GM23338 (cell line): ENCODE measurements at regions not wholly inside any gene's neighbourhood (a gene's known extent, or its start where the extent isn't known, plus 50 kb on each side); places are given as distances from the start of the nearest gene placed in this dataset.

Experiments
- ATAC-seq: fragments of 200-7000 bp; cut with Tn5 transposase; 3 replicates; pipeline ENCODE4 v1.9.1; 2020
- DNase-seq: peaks from one replicate; pipeline ENCODE4 v3.0.0-alpha.2; 2015; ENCODE audit warnings: low spot score
- H2AFZ ChIP-seq: fragments of 200-600 bp; sonication (generic); 2 replicates; pipeline ENCODE4 v1.8.0; 2016; ENCODE audit warnings: antibody characterized with exemption, mild to moderate bottlenecking, moderate library complexity
- H3F3A ChIP-seq: fragments of 200-600 bp; sonication (generic); replicated peaks from 2 replicates; pipeline ENCODE4 v1.8.0; 2017; ENCODE audit warnings: antibody characterized with exemption, mixed run types, low read depth
- H3K27ac ChIP-seq: fragments of 200-600 bp; sonication (generic); 2 replicates; pipeline ENCODE4 v1.6.1; 2016; ENCODE audit warnings: low read depth
- H3K27me3 ChIP-seq: fragments of 200-600 bp; sonication (generic); 2 replicates; pipeline ENCODE4 v1.8.0; 2016; ENCODE audit warnings: mild to moderate bottlenecking, mixed run types, moderate library complexity; ENCODE audit not compliant: insufficient read depth
- H3K36me3 ChIP-seq: fragments of 200-600 bp; sonication (generic); 2 replicates; pipeline ENCODE4 v1.8.0; 2016; ENCODE audit warnings: mild to moderate bottlenecking; ENCODE audit not compliant: insufficient read depth
- H3K4me1 ChIP-seq: fragments of 200-600 bp; sonication (generic); 2 replicates; pipeline ENCODE4 v1.8.0; 2016; ENCODE audit warnings: mild to moderate bottlenecking, moderate library complexity; ENCODE audit not compliant: insufficient read depth
- H3K4me2 ChIP-seq: fragments of 200-600 bp; sonication (generic); 2 replicates; pipeline ENCODE4 v1.7.1; 2017; ENCODE audit warnings: mixed run types
- H3K4me3 ChIP-seq: fragments of 200-600 bp; sonication (generic); 2 replicates; pipeline ENCODE4 v1.6.1; 2016; ENCODE audit warnings: mixed run types
- H3K79me2 ChIP-seq: fragments of 200-600 bp; sonication (generic); replicated peaks from 2 replicates; pipeline ENCODE4 v1.8.0; 2017; ENCODE audit warnings: mild to moderate bottlenecking; ENCODE audit not compliant: insufficient read depth
- H3K9me2 ChIP-seq: fragments of 200-600 bp; sonication (generic); 2 replicates; pipeline ENCODE4 v1.8.0; 2017; ENCODE audit not compliant: insufficient read depth
- H4K20me1 ChIP-seq: fragments of 200-600 bp; sonication (generic); replicated peaks from 2 replicates; pipeline ENCODE4 v1.8.0; 2017; ENCODE audit warnings: mild to moderate bottlenecking; ENCODE audit not compliant: insufficient read depth
- H3K27ac Mint-ChIP-seq: 2 replicates; pipeline ENCODE4 v1.8.0; 2020; ENCODE audit warnings: inconsistent platforms, mild to moderate bottlenecking, moderate library complexity, mixed read lengths
- H3K27me3 Mint-ChIP-seq: 3 replicates; pipeline ENCODE4 v1.8.0; 2022; ENCODE audit warnings: low read depth, mild to moderate bottlenecking, moderate library complexity, mixed read lengths, inconsistent platforms; ENCODE audit not compliant: insufficient read depth, poor library complexity
- H3K36me3 Mint-ChIP-seq: 3 replicates; pipeline ENCODE4 v1.8.0; 2021; ENCODE audit warnings: low read depth, mild to moderate bottlenecking, inconsistent platforms, moderate library complexity, mixed read lengths
- H3K4me1 Mint-ChIP-seq: 3 replicates; pipeline ENCODE4 v1.8.0; 2020; ENCODE audit warnings: mild to moderate bottlenecking, inconsistent platforms, mixed read lengths
- H3K4me3 Mint-ChIP-seq: 3 replicates; pipeline ENCODE4 v1.8.0; 2021; ENCODE audit warnings: moderate library complexity, mild to moderate bottlenecking, inconsistent platforms, mixed read lengths
- H3K9me3 Mint-ChIP-seq: 3 replicates; pipeline ENCODE4 v1.8.0; 2020; ENCODE audit warnings: moderate library complexity, mild to moderate bottlenecking, inconsistent platforms, mixed read lengths
- CTCF ChIP-seq, 2 experiments: fragments of 200-600 bp in 1 of 2; sonication (generic) in 1 of 2; conservative IDR thresholded peaks; 2 replicates each; pipeline versions ENCODE4 v1.5.1 to v1.6.1; 2016 to 2017; ENCODE audit warnings: antibody characterized with exemption in 2 of 2, low read depth in 2 of 2, mild to moderate bottlenecking in 2 of 2, moderate library complexity in 1 of 2
- POLR2AphosphoS5 ChIP-seq: IDR thresholded peaks from 2 replicates; pipeline ENCODE4 v1.6.1; 2016; ENCODE audit warnings: antibody characterized with exemption, low read depth
- STAT1 ChIP-seq: IDR thresholded peaks from one replicate; pipeline ENCODE4 v1.6.1; 2016; ENCODE audit warnings: antibody characterized with exemption; ENCODE audit not compliant: unreplicated experiment
- ZNF114 ChIP-seq: fragments of 250-450 bp; sonication (Bioruptor Pico); IDR thresholded peaks from 2 replicates; pipeline ENCODE4 v1.5.0; 2020; ENCODE audit warnings: mild to moderate bottlenecking, moderate library complexity
- ZNF331 ChIP-seq: fragments of 250-450 bp; sonication (Bioruptor Pico); IDR thresholded peaks from 2 replicates; pipeline ENCODE4 v1.5.0; 2020; ENCODE audit warnings: low read depth, mild to moderate bottlenecking, moderate library complexity
- ZNF462 ChIP-seq: fragments of 250-450 bp; sonication (Bioruptor Pico); IDR thresholded peaks from 2 replicates; pipeline ENCODE4 v1.5.0; 2020; ENCODE audit warnings: mild to moderate bottlenecking, moderate library complexity
- TF ChIP-seq, protein P1 (sequence below): IDR thresholded peaks from 2 replicates; pipeline ENCODE4 v1.6.1; 2016; ENCODE audit warnings: antibody characterized with exemption
- TF ChIP-seq, protein P2 (sequence below): IDR thresholded peaks from one replicate; pipeline ENCODE4 v1.6.1; 2018; ENCODE audit warnings: antibody characterized with exemption; ENCODE audit not compliant: unreplicated experiment

- H3K36me3 Mint-ChIP-seq = no peaks in the 10 kb centered on the region
Measured at GRCh38 chrX:128650326-128650725, 598.1 kb upstream of the ACTRT1 start.

GRCh38 chrX:128634754-128635153 lies 582.6 kb upstream of the ACTRT1 start:
- Histone ChIP-seq H3K9me2 (no peaks in the 10 kb centered on the region), H3K27me3 (no peaks in the 10 kb centered on the region), H3K4me2 (no peak overlapping the region), H3K4me1 (no peaks in the 10 kb centered on the region), H2AFZ (no peak overlapping the region), H3K79me2 (no peaks in the 10 kb centered on the region), H3K4me3 (no peak overlapping the region), H3F3A (no peaks in the 10 kb centered on the region), H4K20me1 (no peaks in the 10 kb centered on the region), H3K27ac (no peak overlapping the region), H3K36me3 (no peaks in the 10 kb centered on the region)
- ATAC-seq = no peak
- Mint-ChIP-seq H3K27me3 (no peaks in the 10 kb centered on the region), H3K4me1 (peaks cover 3% of the 10 kb centered on the region; the same call in 1 of the 3 replicates), H3K4me3 (no peak overlapping the region), H3K27ac (no peak overlapping the region), H3K9me3 (no peaks in the 10 kb centered on the region), H3K36me3 (no peaks in the 10 kb centered on the region)
- DNase-seq = no peak
- no peak for TF ChIP-seq POLR2AphosphoS5
- no peak for TF ChIP-seq CTCF (conservative IDR thresholded peaks at IDR 0.05; ENCODE audit: low read depth in 2 of 2)
- no peak for TF ChIP-seq STAT1
- no peak for TF ChIP-seq ZNF331 (CRISPR knock-in tag)
- TF ChIP-seq ZNF462 (CRISPR knock-in tag) = no peak
- TF ChIP-seq ZNF114 = no peak
- TF ChIP-seq, protein P1, sequence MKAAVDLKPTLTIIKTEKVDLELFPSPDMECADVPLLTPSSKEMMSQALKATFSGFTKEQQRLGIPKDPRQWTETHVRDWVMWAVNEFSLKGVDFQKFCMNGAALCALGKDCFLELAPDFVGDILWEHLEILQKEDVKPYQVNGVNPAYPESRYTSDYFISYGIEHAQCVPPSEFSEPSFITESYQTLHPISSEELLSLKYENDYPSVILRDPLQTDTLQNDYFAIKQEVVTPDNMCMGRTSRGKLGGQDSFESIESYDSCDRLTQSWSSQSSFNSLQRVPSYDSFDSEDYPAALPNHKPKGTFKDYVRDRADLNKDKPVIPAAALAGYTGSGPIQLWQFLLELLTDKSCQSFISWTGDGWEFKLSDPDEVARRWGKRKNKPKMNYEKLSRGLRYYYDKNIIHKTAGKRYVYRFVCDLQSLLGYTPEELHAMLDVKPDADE = no peak

More at GRCh38 chrX:128650326-128650725, 598.1 kb upstream of the ACTRT1 start:
- H4K20me1 ChIP-seq = no peaks in the 10 kb centered on the region
- no peaks in the 10 kb centered on the region for H3K9me2 ChIP-seq
- TF ChIP-seq, protein P2, sequence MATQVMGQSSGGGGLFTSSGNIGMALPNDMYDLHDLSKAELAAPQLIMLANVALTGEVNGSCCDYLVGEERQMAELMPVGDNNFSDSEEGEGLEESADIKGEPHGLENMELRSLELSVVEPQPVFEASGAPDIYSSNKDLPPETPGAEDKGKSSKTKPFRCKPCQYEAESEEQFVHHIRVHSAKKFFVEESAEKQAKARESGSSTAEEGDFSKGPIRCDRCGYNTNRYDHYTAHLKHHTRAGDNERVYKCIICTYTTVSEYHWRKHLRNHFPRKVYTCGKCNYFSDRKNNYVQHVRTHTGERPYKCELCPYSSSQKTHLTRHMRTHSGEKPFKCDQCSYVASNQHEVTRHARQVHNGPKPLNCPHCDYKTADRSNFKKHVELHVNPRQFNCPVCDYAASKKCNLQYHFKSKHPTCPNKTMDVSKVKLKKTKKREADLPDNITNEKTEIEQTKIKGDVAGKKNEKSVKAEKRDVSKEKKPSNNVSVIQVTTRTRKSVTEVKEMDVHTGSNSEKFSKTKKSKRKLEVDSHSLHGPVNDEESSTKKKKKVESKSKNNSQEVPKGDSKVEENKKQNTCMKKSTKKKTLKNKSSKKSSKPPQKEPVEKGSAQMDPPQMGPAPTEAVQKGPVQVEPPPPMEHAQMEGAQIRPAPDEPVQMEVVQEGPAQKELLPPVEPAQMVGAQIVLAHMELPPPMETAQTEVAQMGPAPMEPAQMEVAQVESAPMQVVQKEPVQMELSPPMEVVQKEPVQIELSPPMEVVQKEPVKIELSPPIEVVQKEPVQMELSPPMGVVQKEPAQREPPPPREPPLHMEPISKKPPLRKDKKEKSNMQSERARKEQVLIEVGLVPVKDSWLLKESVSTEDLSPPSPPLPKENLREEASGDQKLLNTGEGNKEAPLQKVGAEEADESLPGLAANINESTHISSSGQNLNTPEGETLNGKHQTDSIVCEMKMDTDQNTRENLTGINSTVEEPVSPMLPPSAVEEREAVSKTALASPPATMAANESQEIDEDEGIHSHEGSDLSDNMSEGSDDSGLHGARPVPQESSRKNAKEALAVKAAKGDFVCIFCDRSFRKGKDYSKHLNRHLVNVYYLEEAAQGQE = no peak
- H3K4me3 ChIP-seq = no peak overlapping the region
- no peaks in the 10 kb centered on the region for H3K27me3 ChIP-seq
- H3K27ac ChIP-seq = no peak overlapping the region
- Mint-ChIP-seq H3K4me3 (no peak overlapping the region), H3K27me3 (no peaks in the 10 kb centered on the region), H3K27ac (no peak overlapping the region), H3K4me1 (peaks cover 20% of the 10 kb centered on the region), H3K9me3 (no peaks in the 10 kb centered on the region)
- H3K79me2 ChIP-seq = no peaks in the 10 kb centered on the region
- H3K4me1 ChIP-seq = peaks cover 9% of the 10 kb centered on the region; the same call in 1 of the 2 replicates
- H3K4me2 ChIP-seq = no peak overlapping the region
- DNase-seq = no peak
- H3K36me3 ChIP-seq = no peaks in the 10 kb centered on the region
- no peak overlapping the region for H2AFZ ChIP-seq
- no peaks in the 10 kb centered on the region for H3F3A ChIP-seq
- no peak for ATAC-seq
